ENCODE measurements at regions not wholly inside any gene's neighbourhood (a gene's known extent, or its start where the extent isn't known, plus 50 kb on each side); places are given as distances from the start of the nearest gene placed in this dataset.

DNA sequence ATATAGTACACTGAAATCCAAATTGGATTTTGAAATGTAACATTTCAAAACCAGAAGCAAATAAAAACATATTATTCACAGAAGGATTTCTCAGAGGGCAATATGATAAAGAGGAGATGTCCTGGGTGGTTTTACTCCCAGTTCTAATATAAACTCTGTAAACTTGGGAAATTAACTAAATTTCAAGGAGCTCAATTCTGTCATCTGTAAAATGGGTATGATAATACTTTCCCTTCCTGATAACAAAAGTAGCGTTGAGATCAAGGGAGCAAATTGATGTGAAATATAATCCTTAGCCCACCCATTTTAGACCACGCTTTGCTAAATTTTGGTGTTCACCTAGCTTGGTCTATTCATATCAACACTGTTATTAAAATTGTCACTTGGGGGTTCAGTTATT, 192.5 kb upstream of the BTG1 start:
- in situ Hi-C loops (cut with MboI) = no loop called here

GRCh38 chr12:92337128-92337527, 191.5 kb upstream of the BTG1 start:
- ATAC-seq = no peak
- Histone ChIP-seq H3K4me3 (no peak overlapping the region), H3K27ac (ENCODE audit: control insufficient read depth, insufficient read depth) (no peak overlapping the region), H3K4me1 (ENCODE audit: control insufficient read depth, insufficient read depth, low read length) (no peaks in the 10 kb centered on the region), H4K20me1 (ENCODE audit: control insufficient read depth, insufficient read depth) (no peaks in the 10 kb centered on the region), H3K4me2 (ENCODE audit: control insufficient read depth, insufficient read depth) (no peak overlapping the region), H3K9ac (ENCODE audit: control insufficient read depth, insufficient read depth, low read length) (no peak overlapping the region), H2AFZ (ENCODE audit: control insufficient read depth, low read depth, low read length) (no peak overlapping the region), H3K27me3 (replicated peaks in 1 of 2; ENCODE audit: control insufficient read depth in 2 of 2, insufficient read depth in 2 of 2, low read length in 1 of 2) (no peaks in the 10 kb centered on the region), H3K36me3 (ENCODE audit: control insufficient read depth in 2 of 2, insufficient read depth in 2 of 2, low read length in 1 of 2) (no peaks in the 10 kb centered on the region; a peak in 2 of 4 replicates), H3K79me2 (ENCODE audit: control insufficient read depth, insufficient read depth, low read length) (no peaks in the 10 kb centered on the region), H3K9me3 (replicated peaks; ENCODE audit: control insufficient read depth, insufficient read depth, low read length) (no peaks in the 10 kb centered on the region; the same call in 1 of the 3 replicates)
- in situ Hi-C loops (cut with MboI) (no loop called here), intact Hi-C loops (cut with micrococcal nuclease; ENCODE audit: unreplicated experiment) (no loop called here)
- no peak for FAIRE-seq
- TF ChIP-seq RUNX3 (IDR thresholded peaks at IDR 0.05; ENCODE audit: low read length) (no peak), ZNF207 (IDR thresholded peaks at IDR 0.05; ENCODE audit: borderline replicate concordance) (no peak), RELA (IDR thresholded peaks at IDR 0.05; ENCODE audit: borderline replicate concordance, partially characterized antibody) (no peak), NBN (IDR thresholded peaks at IDR 0.05) (no peak), KAT2A (conservative IDR thresholded peaks at IDR 0.05; ENCODE audit: control insufficient read depth, low read depth, low read length) (no peak), ESRRA (IDR thresholded peaks at IDR 0.05; ENCODE audit: low read length) (no peak), SIX5 (IDR thresholded peaks at IDR 0.05; ENCODE audit: low read depth, low read length, severe bottlenecking) (no peak), CBX3 (IDR thresholded peaks at IDR 0.05; ENCODE audit: borderline replicate concordance, low read depth) (no peak), SUZ12 (IDR thresholded peaks at IDR 0.05; ENCODE audit: unreplicated experiment) (no peak), NR2C1 (IDR thresholded peaks at IDR 0.05) (no peak)
- TF ChIP-seq, protein P1, sequence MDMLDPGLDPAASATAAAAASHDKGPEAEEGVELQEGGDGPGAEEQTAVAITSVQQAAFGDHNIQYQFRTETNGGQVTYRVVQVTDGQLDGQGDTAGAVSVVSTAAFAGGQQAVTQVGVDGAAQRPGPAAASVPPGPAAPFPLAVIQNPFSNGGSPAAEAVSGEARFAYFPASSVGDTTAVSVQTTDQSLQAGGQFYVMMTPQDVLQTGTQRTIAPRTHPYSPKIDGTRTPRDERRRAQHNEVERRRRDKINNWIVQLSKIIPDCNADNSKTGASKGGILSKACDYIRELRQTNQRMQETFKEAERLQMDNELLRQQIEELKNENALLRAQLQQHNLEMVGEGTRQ (IDR thresholded peaks at IDR 0.05; ENCODE audit: borderline replicate concordance, low read depth, low read length) = no peak
- TF ChIP-seq, protein P2, sequence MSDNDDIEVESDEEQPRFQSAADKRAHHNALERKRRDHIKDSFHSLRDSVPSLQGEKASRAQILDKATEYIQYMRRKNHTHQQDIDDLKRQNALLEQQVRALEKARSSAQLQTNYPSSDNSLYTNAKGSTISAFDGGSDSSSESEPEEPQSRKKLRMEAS (IDR thresholded peaks at IDR 0.05; ENCODE audit: low read depth, low read length) = no peak
- ChIA-PET SMC1A (ENCODE audit: uncharacterized antibody, unreplicated experiment) (interaction anchor here (0.9 to 1.1 kb wide), 5 partner anchors 12 to 126 kb away, joined by 3 to 4 read pairs (median 3); no protein-coding TSS in a partner anchor), CTCF (interaction anchor here (0.6 to 1.1 kb wide), 2 partner anchors 10 to 26 kb away, joined by 3 to 4 read pairs; no protein-coding TSS in a partner anchor), POLR2A (interaction anchor here (0.5 kb wide), 1 partner anchor 10 kb away, joined by 3 read pairs; no protein-coding TSS in a partner anchor), RAD21 (ENCODE audit: unreplicated experiment) (interaction anchor here (1.2 kb wide), 1 partner anchor 96 kb away, joined by 3 read pairs; no protein-coding TSS in a partner anchor)
- 70% methylated on average over 4 of the region's 4 CpGs for WGBS (ENCODE audit: insufficient coverage, insufficient replicate concordance, low lambda C conversion rate, missing lambda C conversion rate)
- BruUV-seq (replicated peaks) = no TSS peak
- DNase-seq (ENCODE audit: low read depth, low spot score) = no peak

More for the DNA sequence above, 192.5 kb upstream of the BTG1 start:
- no peak for TF ChIP-seq SMARCA5 (IDR thresholded peaks at IDR 0.05)
- no peak for TF ChIP-seq TBL1XR1 (IDR thresholded peaks at IDR 0.05; ENCODE audit: low read depth, low read length)
- no peak for TF ChIP-seq BMI1 (IDR thresholded peaks at IDR 0.05; ENCODE audit: borderline replicate concordance)
- TF ChIP-seq FOXK2 (IDR thresholded peaks at IDR 0.05) = no peak
- TF ChIP-seq RFX5 (IDR thresholded peaks at IDR 0.05; ENCODE audit: low read depth, low read length) = no peak
- TF ChIP-seq NBN (IDR thresholded peaks at IDR 0.05) = no peak
- no peak for TF ChIP-seq POLR2AphosphoS5 (IDR thresholded peaks at IDR 0.05; ENCODE audit: low read length)
- no peak for TF ChIP-seq SPI1 (IDR thresholded peaks at IDR 0.05; ENCODE audit: borderline replicate concordance, insufficient read depth, low read depth, low read length)
- no peak for TF ChIP-seq KDM1A (IDR thresholded peaks at IDR 0.05; ENCODE audit: borderline replicate concordance)
- no peak for TF ChIP-seq MYB (IDR thresholded peaks at IDR 0.05; ENCODE audit: borderline replicate concordance, low read depth, low read length)
- no peak for TF ChIP-seq ZSCAN29 (IDR thresholded peaks at IDR 0.05)
- TF ChIP-seq RB1 (IDR thresholded peaks at IDR 0.05; ENCODE audit: borderline replicate concordance) = no peak
- Histone ChIP-seq H3K9me3 (replicated peaks; ENCODE audit: control insufficient read depth, insufficient read depth, low read length) (no peaks in the 10 kb centered on the region; the same call in 1 of the 3 replicates), H3K27me3 (replicated peaks in 1 of 2; ENCODE audit: control insufficient read depth in 2 of 2, insufficient read depth in 2 of 2, low read length in 1 of 2) (no peaks in the 10 kb centered on the region), H2AFZ (ENCODE audit: control insufficient read depth, low read depth, low read length) (no peak overlapping the region), H3K9ac (ENCODE audit: control insufficient read depth, insufficient read depth, low read length) (no peak overlapping the region), H3K4me1 (ENCODE audit: control insufficient read depth, insufficient read depth, low read length) (no peaks in the 10 kb centered on the region), H3K4me3 (no peak overlapping the region), H3K27ac (ENCODE audit: control insufficient read depth, insufficient read depth) (no peak overlapping the region), H3K79me2 (ENCODE audit: control insufficient read depth, insufficient read depth, low read length) (no peaks in the 10 kb centered on the region), H3K36me3 (ENCODE audit: control insufficient read depth in 2 of 2, insufficient read depth in 2 of 2, low read length in 1 of 2) (no peaks in the 10 kb centered on the region; a peak in 2 of 4 replicates), H3K4me2 (ENCODE audit: control insufficient read depth, insufficient read depth) (no peak overlapping the region), H4K20me1 (ENCODE audit: control insufficient read depth, insufficient read depth) (no peaks in the 10 kb centered on the region)
- CTCF ChIA-PET = no interaction called here
- ATAC-seq (no peak), FAIRE-seq (no peak), DNase-seq (ENCODE audit: low read depth, low spot score) (no peak)
- BruUV-seq (replicated peaks) = no TSS peak
- POLR2A ChIA-PET = interaction anchor here (0.8 kb wide), 1 partner anchor 26 kb away, joined by 3 read pairs; no protein-coding TSS in a partner anchor
- RAD21 ChIA-PET (ENCODE audit: unreplicated experiment) = no interaction called here
- WGBS (ENCODE audit: insufficient coverage, insufficient replicate concordance, low lambda C conversion rate, missing lambda C conversion rate) = 52% methylated on average over 2 of the region's 2 CpGs
- intact Hi-C loops (cut with micrococcal nuclease; ENCODE audit: unreplicated experiment) = no loop called here
- SMC1A ChIA-PET (ENCODE audit: uncharacterized antibody, unreplicated experiment) = no interaction called here

All from GM12878 (cell line).